ENCODE measurements at regions not wholly inside any gene's neighbourhood (a gene's known extent, or its start where the extent isn't known, plus 50 kb on each side); places are given as distances from the start of the nearest gene placed in this dataset.

GRCh38 chr2:236899950-236900640 is 185.6 kb upstream of the COPS8 start:
- H3K4me3 ChIP-seq, result no peak overlapping the region
- H3K27ac ChIP-seq, result no peak overlapping the region
- no peaks in the 10 kb centered on the region for H3K9me3 ChIP-seq
- H3K27me3 ChIP-seq (ENCODE audit: low read depth), result no peaks in the 10 kb centered on the region
- no peaks in the 10 kb centered on the region for H3K4me1 ChIP-seq
- no peaks in the 10 kb centered on the region for H3K36me3 ChIP-seq
- no peak for ATAC-seq
- TF ChIP-seq CTCF (IDR thresholded peaks at IDR 0.05), result no peak
- DNase-seq, result no peak
- intact Hi-C loops (cut with DNase I), result no loop called here

GRCh38 chr2:236901956-236902355 is 183.7 kb upstream of the COPS8 start:
- no peak overlapping the region for H3K4me3 ChIP-seq
- no peaks in the 10 kb centered on the region for H3K36me3 ChIP-seq
- ATAC-seq, result no peak
- H3K4me1 ChIP-seq, result no peaks in the 10 kb centered on the region
- H3K27ac ChIP-seq, result no peak overlapping the region
- no peak for TF ChIP-seq CTCF (IDR thresholded peaks at IDR 0.05)
- no peaks in the 10 kb centered on the region for H3K9me3 ChIP-seq
- DNase-seq, result no peak
- intact Hi-C loops (cut with DNase I), result no loop called here
- no peaks in the 10 kb centered on the region for H3K27me3 ChIP-seq (ENCODE audit: low read depth)

GRCh38 chr2:236903978-236904377 is 181.7 kb upstream of the COPS8 start:
- Histone ChIP-seq H3K4me3 (no peak overlapping the region), H3K9me3 (no peaks in the 10 kb centered on the region), H3K36me3 (no peaks in the 10 kb centered on the region), H3K27ac (no peak overlapping the region), H3K4me1 (no peaks in the 10 kb centered on the region), H3K27me3 (ENCODE audit: low read depth) (no peaks in the 10 kb centered on the region)
- ATAC-seq, result no peak
- no peak for DNase-seq
- intact Hi-C loops (cut with DNase I), result no loop called here
- no peak for TF ChIP-seq CTCF (IDR thresholded peaks at IDR 0.05)

- intact Hi-C loops (cut with DNase I), result no loop called here
- Histone ChIP-seq H3K9me3 (no peaks in the 10 kb centered on the region), H3K4me3 (no peak overlapping the region), H3K27ac (no peak overlapping the region), H3K36me3 (no peaks in the 10 kb centered on the region), H3K27me3 (ENCODE audit: low read depth) (no peaks in the 10 kb centered on the region), H3K4me1 (no peaks in the 10 kb centered on the region)
- DNase-seq (no peak), ATAC-seq (no peak)
- no peak for TF ChIP-seq CTCF (IDR thresholded peaks at IDR 0.05)
These were observed 181.1 kb upstream of the COPS8 start for GRCh38 chr2:236904389-236905263.

GRCh38 chr2:236905976-236906375 is 179.7 kb upstream of the COPS8 start:
- H3K27me3 ChIP-seq (ENCODE audit: low read depth), result no peaks in the 10 kb centered on the region
- no peak for TF ChIP-seq CTCF (IDR thresholded peaks at IDR 0.05)
- no peaks in the 10 kb centered on the region for H3K9me3 ChIP-seq
- H3K4me1 ChIP-seq, result no peaks in the 10 kb centered on the region
- H3K27ac ChIP-seq, result no peak overlapping the region
- ATAC-seq, result no peak
- no peaks in the 10 kb centered on the region for H3K36me3 ChIP-seq
- H3K4me3 ChIP-seq, result no peak overlapping the region
- intact Hi-C loops (cut with DNase I), result no loop called here
- no peak for DNase-seq

Measured in lower lobe of right lung (tissue), 2 donors.